RWPE2 (cell line): ENCODE measurements at regions not wholly inside any gene's neighbourhood (a gene's known extent, or its start where the extent isn't known, plus 50 kb on each side); places are given as distances from the start of the nearest gene placed in this dataset.

Experiments
- ATAC-seq: fragments of 200-7000 bp; cut with Tn5 transposase; 3 replicates; pipeline ENCODE4 v1.9.1; 2021; ENCODE audit warnings: low read depth
- DNase-seq: peaks from one replicate; pipeline ENCODE4 v3.0.0-alpha.2; 2020; ENCODE audit warnings: low spot score
- H3K27ac ChIP-seq: fragments of 450-650 bp; 2 replicates; pipeline ENCODE4 v1.5.1; 2017; ENCODE audit warnings: mild to moderate bottlenecking; ENCODE audit not compliant: poor library complexity, severe bottlenecking
- H3K27me3 ChIP-seq: fragments of 250-450 bp; sonication (Bioruptor Pico); 2 replicates; pipeline ENCODE4 v1.5.1; 2021; ENCODE audit warnings: mild to moderate bottlenecking, moderate library complexity; ENCODE audit not compliant: insufficient read depth, poor library complexity, severe bottlenecking
- H3K36me3 ChIP-seq: fragments of 250-450 bp; sonication (Bioruptor Pico); 2 replicates; pipeline ENCODE4 v1.5.1; 2020; ENCODE audit warnings: low read depth, mild to moderate bottlenecking, moderate library complexity
- H3K4me1 ChIP-seq: fragments of 250-450 bp; sonication (Bioruptor Pico); 2 replicates; pipeline ENCODE4 v1.5.1; 2021; ENCODE audit warnings: mild to moderate bottlenecking, moderate library complexity; ENCODE audit not compliant: insufficient read depth, poor library complexity, severe bottlenecking
- H3K4me3 ChIP-seq: fragments of 250-450 bp; sonication (Bioruptor Pico); 2 replicates; pipeline ENCODE4 v1.5.1; 2021; ENCODE audit warnings: mild to moderate bottlenecking, moderate library complexity; ENCODE audit not compliant: severe bottlenecking
- H3K9me3 ChIP-seq: fragments of 250-450 bp; sonication (Bioruptor Pico); 2 replicates; pipeline ENCODE4 v1.5.1; 2021; ENCODE audit warnings: mild to moderate bottlenecking, moderate library complexity; ENCODE audit not compliant: severe bottlenecking
- CTCF ChIP-seq: fragments of 450-650 bp; IDR thresholded peaks from one replicate; pipeline ENCODE4 v1.5.1; 2017; ENCODE audit warnings: mild to moderate bottlenecking, moderate library complexity; ENCODE audit not compliant: poor library complexity, severe bottlenecking

- no peaks in the 10 kb centered on the region for H3K9me3 ChIP-seq
- no peaks in the 10 kb centered on the region for H3K27me3 ChIP-seq
- no peak for TF ChIP-seq CTCF
- H3K4me1 ChIP-seq = no peaks in the 10 kb centered on the region
- ATAC-seq (no peak), DNase-seq (no peak)
- no peak overlapping the region for H3K27ac ChIP-seq
- H3K4me3 ChIP-seq = no peak overlapping the region
- no peaks in the 10 kb centered on the region for H3K36me3 ChIP-seq
Observed at GRCh38 chr3:5458526-5458925, 271.0 kb downstream of the EDEM1 start.

DNA sequence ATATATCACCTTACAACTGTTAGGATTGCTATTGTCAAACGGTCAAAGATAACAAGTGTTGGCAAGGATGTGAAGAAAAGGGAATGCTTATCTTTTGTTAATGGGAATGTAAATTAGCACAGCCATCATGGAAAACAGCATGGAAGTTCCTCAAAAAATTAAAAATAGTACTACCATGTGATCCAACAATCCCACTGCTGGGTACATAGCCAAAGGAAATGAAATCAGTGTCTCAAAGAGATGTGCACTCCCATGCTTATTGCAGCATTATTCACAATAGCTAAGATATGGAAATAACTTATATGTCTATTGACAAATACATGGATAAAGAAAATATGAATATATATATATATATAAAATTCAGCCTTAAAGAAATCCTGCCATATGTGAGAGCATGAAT, 274.6 kb downstream of the EDEM1 start:
- H3K4me1 ChIP-seq = no peaks in the 10 kb centered on the region
- no peaks in the 10 kb centered on the region for H3K27me3 ChIP-seq
- no peaks in the 10 kb centered on the region for H3K36me3 ChIP-seq
- H3K9me3 ChIP-seq = no peaks in the 10 kb centered on the region
- ATAC-seq (no peak), DNase-seq (no peak)
- TF ChIP-seq CTCF = no peak
- H3K27ac ChIP-seq = no peak overlapping the region
- H3K4me3 ChIP-seq = no peak overlapping the region

DNA sequence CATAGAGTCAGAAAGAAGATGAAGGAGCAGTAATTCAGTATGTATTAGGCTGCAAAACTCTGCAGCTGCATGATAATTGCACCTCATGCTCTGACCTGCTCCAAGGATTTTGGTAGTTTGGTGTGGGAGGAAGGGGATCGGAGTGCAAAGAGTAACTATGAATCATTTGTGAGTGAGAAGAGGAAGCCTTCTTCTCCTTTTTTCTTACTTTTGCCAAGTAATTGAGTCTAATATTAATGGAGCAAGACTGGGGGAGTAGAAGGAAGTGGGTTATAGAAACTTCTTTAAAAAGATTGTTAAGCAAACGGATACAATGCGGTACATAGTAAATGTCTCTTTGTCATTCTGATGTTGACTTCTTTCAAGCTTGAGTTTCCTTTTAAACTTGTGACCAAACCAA, 276.5 kb downstream of the EDEM1 start:
- Histone ChIP-seq H3K4me3 (no peak overlapping the region), H3K27ac (no peak overlapping the region), H3K27me3 (no peaks in the 10 kb centered on the region), H3K36me3 (no peaks in the 10 kb centered on the region), H3K9me3 (no peaks in the 10 kb centered on the region), H3K4me1 (no peaks in the 10 kb centered on the region)
- no peak for ATAC-seq
- no peak for TF ChIP-seq CTCF
- DNase-seq = no peak

GRCh38 chr3:5464649-5465048, 277.1 kb downstream of the EDEM1 start:
- no peak for DNase-seq
- no peak overlapping the region for H3K27ac ChIP-seq

DNA sequence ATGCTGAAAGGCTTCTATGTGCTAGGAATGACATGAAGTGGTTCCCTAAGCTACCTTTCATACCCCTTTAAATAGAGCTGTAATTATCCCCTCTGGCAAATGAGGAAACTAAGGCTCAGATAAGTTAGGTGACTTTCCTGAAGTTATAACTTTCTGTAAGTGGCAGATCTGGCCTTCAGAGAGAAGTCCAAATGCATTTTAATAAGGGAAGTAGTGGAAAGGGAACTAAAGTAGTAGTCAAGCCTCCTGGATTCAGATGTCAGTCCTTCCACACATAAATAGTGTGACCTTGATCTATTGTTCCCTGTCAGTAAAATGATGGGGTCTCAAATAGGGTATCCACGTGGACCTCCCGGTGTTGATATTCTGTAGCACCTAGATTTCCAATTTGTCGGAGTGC, 277.7 kb downstream of the EDEM1 start:
- Histone ChIP-seq H3K36me3 (no peaks in the 10 kb centered on the region), H3K4me1 (no peaks in the 10 kb centered on the region), H3K4me3 (no peak overlapping the region), H3K9me3 (no peaks in the 10 kb centered on the region), H3K27ac (no peak overlapping the region), H3K27me3 (no peaks in the 10 kb centered on the region)
- no peak for TF ChIP-seq CTCF
- DNase-seq (no peak), ATAC-seq (no peak)

More at GRCh38 chr3:5464649-5465048, 277.1 kb downstream of the EDEM1 start:
- H3K27me3 ChIP-seq = no peaks in the 10 kb centered on the region
- TF ChIP-seq CTCF = no peak
- no peaks in the 10 kb centered on the region for H3K9me3 ChIP-seq
- no peak overlapping the region for H3K4me3 ChIP-seq
- no peaks in the 10 kb centered on the region for H3K36me3 ChIP-seq
- no peak for ATAC-seq
- no peaks in the 10 kb centered on the region for H3K4me1 ChIP-seq
